Liver (tissue), 7 donors: ENCODE measurements at regions not wholly inside any gene's neighbourhood (a gene's known extent, or its start where the extent isn't known, plus 50 kb on each side); places are given as distances from the start of the nearest gene placed in this dataset.

Experiments
- DNase-seq: peaks from one replicate; pipeline ENCODE4 v3.0.0-alpha.2; 2017; ENCODE audit warnings: low spot score
- H3K27ac ChIP-seq, 2 donors: one replicate each; pipeline ENCODE4 v1.7.0; 2013; ENCODE audit warnings: inconsistent platforms in 2 of 2, low read length in 2 of 2, control low read depth in 1 of 2, low read depth in 1 of 2, mild to moderate bottlenecking in 1 of 2
- H3K27me3 ChIP-seq, 4 donors: one replicate each; pipeline versions ENCODE4 v1.6.1 to v1.7.0; 2013; ENCODE audit warnings: low read length in 3 of 4, inconsistent platforms in 1 of 4, mild to moderate bottlenecking in 1 of 4, moderate library complexity in 1 of 4; ENCODE audit not compliant: control insufficient read depth in 4 of 4, insufficient read depth in 4 of 4
- H3K36me3 ChIP-seq, 4 donors: one replicate each; pipeline versions ENCODE4 v1.6.1 to v1.7.0; 2013; ENCODE audit warnings: low read length in 3 of 4, mild to moderate bottlenecking in 3 of 4, low read depth in 1 of 4, moderate library complexity in 1 of 4; ENCODE audit not compliant: control insufficient read depth in 4 of 4, insufficient read depth in 3 of 4
- H3K4me1 ChIP-seq, 4 donors: one replicate each; pipeline versions ENCODE4 v1.6.1 to v1.7.0; 2013; ENCODE audit warnings: low read length in 3 of 4, mild to moderate bottlenecking in 3 of 4, moderate library complexity in 1 of 4; ENCODE audit not compliant: control insufficient read depth in 4 of 4, insufficient read depth in 4 of 4
- H3K4me3 ChIP-seq, 3 donors: one replicate each; pipeline versions ENCODE4 v1.6.1 to v1.7.0; 2013; ENCODE audit warnings: low read length in 3 of 3, control low read depth in 1 of 3, low read depth in 1 of 3, mild to moderate bottlenecking in 1 of 3
- H3K9ac ChIP-seq, 2 donors: one replicate each; pipeline ENCODE4 v1.7.0; 2013; ENCODE audit warnings: low read length in 2 of 2, mild to moderate bottlenecking in 2 of 2, moderate library complexity in 2 of 2, control low read depth in 1 of 2, low read depth in 1 of 2
- H3K9me3 ChIP-seq, 4 donors: one replicate each; pipeline versions ENCODE4 v1.6.1 to v1.7.0; 2013; ENCODE audit warnings: low read length in 3 of 4; ENCODE audit not compliant: control insufficient read depth in 4 of 4
- EGR1 ChIP-seq, 2 donors: IDR thresholded peaks; 2 replicates each; pipeline ENCODE4 v1.6.1; 2016 to 2018; ENCODE audit warnings: antibody characterized with exemption in 2 of 2, low read depth in 2 of 2
- FOXA1 ChIP-seq: IDR thresholded peaks from 2 replicates; pipeline ENCODE4 v1.6.1; 2016; ENCODE audit warnings: antibody characterized with exemption
- FOXA2 ChIP-seq: IDR thresholded peaks from 2 replicates; pipeline ENCODE4 v1.6.1; 2016; ENCODE audit warnings: antibody characterized with exemption
- GABPA ChIP-seq, 2 donors: IDR thresholded peaks in 1 of 2; conservative IDR thresholded peaks in 1 of 2; 2 replicates each; pipeline ENCODE4 v1.6.1; 2016; ENCODE audit warnings: antibody characterized with exemption in 2 of 2, mild to moderate bottlenecking in 1 of 2, moderate library complexity in 1 of 2
- HNF4A ChIP-seq, 2 donors: conservative IDR thresholded peaks; 2 replicates each; pipeline ENCODE4 v1.6.1; 2016; ENCODE audit warnings: antibody characterized with exemption in 2 of 2, mild to moderate bottlenecking in 2 of 2
- HNF4G ChIP-seq: IDR thresholded peaks from 2 replicates; pipeline ENCODE4 v1.6.1; 2016; ENCODE audit warnings: antibody characterized with exemption
- JUND ChIP-seq, 2 donors: IDR thresholded peaks; 2 replicates each; pipeline ENCODE4 v1.6.1; 2016; ENCODE audit warnings: antibody characterized with exemption in 2 of 2
- NR2F2 ChIP-seq: IDR thresholded peaks from 2 replicates; pipeline ENCODE4 v1.6.1; 2016; ENCODE audit warnings: antibody characterized with exemption
- RAD21 ChIP-seq, 2 donors: IDR thresholded peaks; 2 replicates each; pipeline ENCODE4 v1.6.1; 2016; ENCODE audit warnings: antibody characterized with exemption in 2 of 2, mild to moderate bottlenecking in 2 of 2
- TAF1 ChIP-seq: conservative IDR thresholded peaks from 2 replicates; pipeline ENCODE4 v1.6.1; 2016; ENCODE audit warnings: antibody characterized with exemption, mild to moderate bottlenecking
- YY1 ChIP-seq: IDR thresholded peaks from 2 replicates; pipeline ENCODE4 v1.6.1; 2016; ENCODE audit warnings: antibody characterized with exemption, mild to moderate bottlenecking
- ZBTB33 ChIP-seq: IDR thresholded peaks from 2 replicates; pipeline ENCODE4 v1.6.1; 2016; ENCODE audit warnings: antibody characterized with exemption
- WGBS: extraction: QIAGEN DNeasy Blood & Tissue Kit; methylation state at CpG from one replicate; pipeline ENCODE4 v1.1.7; 2013; 5-methylcytosine and 5-hydroxymethylcytosine counted together
- TF ChIP-seq, protein P1 (sequence below): IDR thresholded peaks from 2 replicates; pipeline ENCODE4 v1.6.1; 2016; ENCODE audit warnings: antibody characterized with exemption
- TF ChIP-seq, protein P2 (sequence below): IDR thresholded peaks from 2 replicates; pipeline ENCODE4 v1.6.1; 2016; ENCODE audit warnings: antibody characterized with exemption
- TF ChIP-seq, protein P3 (sequence below): IDR thresholded peaks from 2 replicates; pipeline ENCODE4 v1.6.1; 2016; ENCODE audit warnings: antibody characterized with exemption, mild to moderate bottlenecking
- donor health status: healthy.
- donor health status: healthy.
- donor health status: healthy.
- donor health status: healthy.

DNA sequence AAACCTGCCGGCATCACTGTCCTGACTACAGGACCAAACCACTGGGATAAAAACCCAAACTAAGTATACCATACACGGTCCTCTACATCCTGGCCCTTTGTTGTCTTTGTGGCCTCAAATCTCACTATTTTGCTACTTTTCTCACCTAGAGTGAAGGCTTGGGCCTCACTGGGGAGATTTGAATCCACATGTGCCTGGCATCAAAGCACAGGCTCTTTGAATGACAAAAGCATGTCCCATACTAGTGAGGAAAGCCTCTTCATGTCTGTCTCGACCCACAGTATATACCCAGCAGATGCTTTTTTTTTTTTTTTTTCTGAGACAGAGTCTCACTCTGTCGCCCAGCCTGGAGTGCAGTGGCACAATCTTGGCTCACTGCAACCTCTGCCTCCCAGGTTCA is 72.5 kb upstream of the DRD2 start:
- Histone ChIP-seq H3K4me3 (no peak overlapping the region), H3K36me3 (no peaks in the 10 kb centered on the region), H3K27ac (no peak overlapping the region), H3K4me1 (no peaks in the 10 kb centered on the region), H3K9me3 (no peaks in the 10 kb centered on the region), H3K27me3 (peaks cover 0 to 3% (median 1%) of the 10 kb centered on the region in 4 donors), H3K9ac (no peak overlapping the region)
- no peak for DNase-seq
- 63% methylated on average over 4 of the region's 4 CpGs for WGBS
- TF ChIP-seq, protein P1, sequence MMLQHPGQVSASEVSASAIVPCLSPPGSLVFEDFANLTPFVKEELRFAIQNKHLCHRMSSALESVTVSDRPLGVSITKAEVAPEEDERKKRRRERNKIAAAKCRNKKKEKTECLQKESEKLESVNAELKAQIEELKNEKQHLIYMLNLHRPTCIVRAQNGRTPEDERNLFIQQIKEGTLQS = no peak
- TF ChIP-seq, protein P2, sequence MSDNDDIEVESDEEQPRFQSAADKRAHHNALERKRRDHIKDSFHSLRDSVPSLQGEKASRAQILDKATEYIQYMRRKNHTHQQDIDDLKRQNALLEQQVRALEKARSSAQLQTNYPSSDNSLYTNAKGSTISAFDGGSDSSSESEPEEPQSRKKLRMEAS = no peak
- no peak for TF ChIP-seq FOXA1
- TF ChIP-seq ZBTB33 = no peak
- TF ChIP-seq YY1 = no peak
- no peak for TF ChIP-seq FOXA2
- TF ChIP-seq TAF1 = no peak
- TF ChIP-seq HNF4G = no peak
- TF ChIP-seq HNF4A (conservative IDR thresholded peaks at IDR 0.05) = no peak
- TF ChIP-seq, protein P3, sequence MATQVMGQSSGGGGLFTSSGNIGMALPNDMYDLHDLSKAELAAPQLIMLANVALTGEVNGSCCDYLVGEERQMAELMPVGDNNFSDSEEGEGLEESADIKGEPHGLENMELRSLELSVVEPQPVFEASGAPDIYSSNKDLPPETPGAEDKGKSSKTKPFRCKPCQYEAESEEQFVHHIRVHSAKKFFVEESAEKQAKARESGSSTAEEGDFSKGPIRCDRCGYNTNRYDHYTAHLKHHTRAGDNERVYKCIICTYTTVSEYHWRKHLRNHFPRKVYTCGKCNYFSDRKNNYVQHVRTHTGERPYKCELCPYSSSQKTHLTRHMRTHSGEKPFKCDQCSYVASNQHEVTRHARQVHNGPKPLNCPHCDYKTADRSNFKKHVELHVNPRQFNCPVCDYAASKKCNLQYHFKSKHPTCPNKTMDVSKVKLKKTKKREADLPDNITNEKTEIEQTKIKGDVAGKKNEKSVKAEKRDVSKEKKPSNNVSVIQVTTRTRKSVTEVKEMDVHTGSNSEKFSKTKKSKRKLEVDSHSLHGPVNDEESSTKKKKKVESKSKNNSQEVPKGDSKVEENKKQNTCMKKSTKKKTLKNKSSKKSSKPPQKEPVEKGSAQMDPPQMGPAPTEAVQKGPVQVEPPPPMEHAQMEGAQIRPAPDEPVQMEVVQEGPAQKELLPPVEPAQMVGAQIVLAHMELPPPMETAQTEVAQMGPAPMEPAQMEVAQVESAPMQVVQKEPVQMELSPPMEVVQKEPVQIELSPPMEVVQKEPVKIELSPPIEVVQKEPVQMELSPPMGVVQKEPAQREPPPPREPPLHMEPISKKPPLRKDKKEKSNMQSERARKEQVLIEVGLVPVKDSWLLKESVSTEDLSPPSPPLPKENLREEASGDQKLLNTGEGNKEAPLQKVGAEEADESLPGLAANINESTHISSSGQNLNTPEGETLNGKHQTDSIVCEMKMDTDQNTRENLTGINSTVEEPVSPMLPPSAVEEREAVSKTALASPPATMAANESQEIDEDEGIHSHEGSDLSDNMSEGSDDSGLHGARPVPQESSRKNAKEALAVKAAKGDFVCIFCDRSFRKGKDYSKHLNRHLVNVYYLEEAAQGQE = no peak

DNA sequence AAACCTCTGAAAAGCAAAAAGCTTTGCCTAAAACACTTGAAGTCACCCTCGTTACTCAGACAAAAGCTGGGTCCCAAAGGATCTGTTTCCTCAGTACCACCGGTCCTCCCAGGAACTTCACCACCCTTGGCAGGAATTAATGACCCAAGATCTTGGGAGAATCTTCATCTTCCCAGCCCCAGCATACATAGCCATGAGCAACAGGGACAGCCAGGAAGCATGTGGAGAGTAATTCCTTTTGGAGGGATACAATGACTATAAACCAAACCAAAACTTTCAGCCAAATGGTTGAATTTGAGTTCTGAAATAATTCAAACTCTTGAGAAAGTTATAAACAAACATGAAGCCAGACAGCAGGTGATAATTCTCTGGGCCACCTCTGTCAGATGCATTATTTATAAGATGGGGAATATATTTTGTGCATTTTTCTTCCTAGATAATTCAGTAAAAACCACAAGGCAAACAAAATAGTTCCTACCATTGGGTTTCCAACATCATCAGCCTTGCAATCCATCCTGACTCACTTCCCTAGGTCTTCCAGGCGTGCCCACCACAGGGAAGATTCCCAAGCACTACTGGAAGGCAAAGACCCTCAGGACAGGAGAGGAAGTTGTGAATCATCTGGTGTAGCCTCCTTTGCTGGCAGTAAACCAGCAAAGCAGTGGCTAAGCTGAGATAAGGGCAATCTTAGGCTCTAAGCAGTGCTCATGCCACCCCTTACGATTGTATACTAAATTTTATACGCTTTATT is 71.7 kb upstream of the DRD2 start:
- TF ChIP-seq FOXA1 (no peak), FOXA2 (no peak), ZBTB33 (no peak), GABPA (IDR thresholded peaks at IDR 0.05 in 1 of 2, conservative IDR thresholded peaks at IDR 0.05 in 1 of 2) (no peak), YY1 (no peak), EGR1 (IDR thresholded peaks at IDR 0.05; ENCODE audit: low read depth in 2 of 2) (no peak), JUND (IDR thresholded peaks at IDR 0.05) (no peak), RAD21 (IDR thresholded peaks at IDR 0.05) (no peak), NR2F2 (no peak)
- TF ChIP-seq, protein P2 = no peak
- H3K4me3 ChIP-seq = no peak overlapping the region
- H3K4me1 ChIP-seq = no peaks in the 10 kb centered on the region
- no peaks in the 10 kb centered on the region for H3K9me3 ChIP-seq
- WGBS = 56% methylated on average over 5 of the region's 5 CpGs
- no peaks in the 10 kb centered on the region for H3K36me3 ChIP-seq
- peak; percentile 8 for DNase-seq
- H3K27me3 ChIP-seq = peaks cover 0 to 3% (median 1%) of the 10 kb centered on the region in 4 donors
- H3K9ac ChIP-seq = no peak overlapping the region
- H3K27ac ChIP-seq = no peak overlapping the region
